IMR-90 (cell line): ENCODE measurements at regions not wholly inside any gene's neighbourhood (a gene's known extent, or its start where the extent isn't known, plus 50 kb on each side); places are given as distances from the start of the nearest gene placed in this dataset.

ENCODE experiments used
- BHLHE40 ChIP-seq: fragments of 150-350 bp; IDR thresholded peaks from 2 replicates; pipeline ENCODE4 v1.6.1; 2016; ENCODE audit warnings: mild to moderate bottlenecking, low read depth, low read length
- CEBPB ChIP-seq: IDR thresholded peaks from 2 replicates; pipeline ENCODE4 v1.6.1; 2012; ENCODE audit warnings: low read depth, low read length, improper control_type of control experiment
- CHD1 ChIP-seq: IDR thresholded peaks from 2 replicates; pipeline ENCODE4 v1.6.1; 2012; ENCODE audit warnings: low read depth, low read length, improper control_type of control experiment
- CTCF ChIP-seq: conservative IDR thresholded peaks from 2 replicates; pipeline ENCODE4 v1.5.1; 2012; ENCODE audit warnings: mild to moderate bottlenecking, low read depth, low read length, improper control_type of control experiment
- MAFK ChIP-seq: IDR thresholded peaks from 2 replicates; pipeline ENCODE4 v1.6.1; 2012; ENCODE audit warnings: low read depth, low read length, improper control_type of control experiment
- MAZ ChIP-seq: IDR thresholded peaks from 2 replicates; pipeline ENCODE4 v1.6.1; 2012; ENCODE audit warnings: low read depth, mild to moderate bottlenecking, low read length, improper control_type of control experiment, moderate library complexity, borderline replicate concordance
- MXI1 ChIP-seq: IDR thresholded peaks from 2 replicates; pipeline ENCODE4 v1.6.1; 2012; ENCODE audit warnings: low read depth, mild to moderate bottlenecking, low read length, moderate library complexity, borderline replicate concordance
- POLR2A ChIP-seq: IDR thresholded peaks from 2 replicates; pipeline ENCODE4 v1.6.1; 2012; ENCODE audit warnings: mild to moderate bottlenecking, low read depth, low read length
- RAD21 ChIP-seq: IDR thresholded peaks from 2 replicates; pipeline ENCODE4 v1.6.1; 2012; ENCODE audit warnings: low read length, improper control_type of control experiment
- RCOR1 ChIP-seq: IDR thresholded peaks from 2 replicates; pipeline ENCODE4 v1.6.1; 2012; ENCODE audit warnings: mild to moderate bottlenecking, low read length, improper control_type of control experiment; ENCODE audit not compliant: insufficient replicate concordance
- RFX5 ChIP-seq: IDR thresholded peaks from 2 replicates; pipeline ENCODE4 v1.8.0; 2012; ENCODE audit warnings: low read depth, mild to moderate bottlenecking, low read length, moderate library complexity
- TF ChIP-seq, protein P1 (sequence below): fragments of 150-350 bp; IDR thresholded peaks from 2 replicates; pipeline ENCODE4 v1.6.1; 2016; ENCODE audit warnings: low read depth, mild to moderate bottlenecking, low read length, moderate library complexity, borderline replicate concordance
- TF ChIP-seq, protein P2 (sequence below): fragments of 150-350 bp; IDR thresholded peaks from 2 replicates; pipeline ENCODE4 v1.6.1; 2017; ENCODE audit warnings: mild to moderate bottlenecking, antibody characterized with exemption, low read length, low read depth

- TF ChIP-seq POLR2A = no peak
- TF ChIP-seq CTCF = no peak
- TF ChIP-seq MXI1 = no peak
- TF ChIP-seq MAZ = no peak
- TF ChIP-seq, protein P1, sequence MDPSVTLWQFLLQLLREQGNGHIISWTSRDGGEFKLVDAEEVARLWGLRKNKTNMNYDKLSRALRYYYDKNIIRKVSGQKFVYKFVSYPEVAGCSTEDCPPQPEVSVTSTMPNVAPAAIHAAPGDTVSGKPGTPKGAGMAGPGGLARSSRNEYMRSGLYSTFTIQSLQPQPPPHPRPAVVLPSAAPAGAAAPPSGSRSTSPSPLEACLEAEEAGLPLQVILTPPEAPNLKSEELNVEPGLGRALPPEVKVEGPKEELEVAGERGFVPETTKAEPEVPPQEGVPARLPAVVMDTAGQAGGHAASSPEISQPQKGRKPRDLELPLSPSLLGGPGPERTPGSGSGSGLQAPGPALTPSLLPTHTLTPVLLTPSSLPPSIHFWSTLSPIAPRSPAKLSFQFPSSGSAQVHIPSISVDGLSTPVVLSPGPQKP = no peak
- TF ChIP-seq RFX5 = no peak
- TF ChIP-seq, protein P2, sequence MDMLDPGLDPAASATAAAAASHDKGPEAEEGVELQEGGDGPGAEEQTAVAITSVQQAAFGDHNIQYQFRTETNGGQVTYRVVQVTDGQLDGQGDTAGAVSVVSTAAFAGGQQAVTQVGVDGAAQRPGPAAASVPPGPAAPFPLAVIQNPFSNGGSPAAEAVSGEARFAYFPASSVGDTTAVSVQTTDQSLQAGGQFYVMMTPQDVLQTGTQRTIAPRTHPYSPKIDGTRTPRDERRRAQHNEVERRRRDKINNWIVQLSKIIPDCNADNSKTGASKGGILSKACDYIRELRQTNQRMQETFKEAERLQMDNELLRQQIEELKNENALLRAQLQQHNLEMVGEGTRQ = no peak
- TF ChIP-seq CHD1 = no peak
- no peak for TF ChIP-seq RAD21
- no peak for TF ChIP-seq BHLHE40
- TF ChIP-seq RCOR1 = no peak
- no peak for TF ChIP-seq MAFK
- TF ChIP-seq CEBPB = no peak
Observed at GRCh38 chr3:117941015-117941414, 1093.6 kb downstream of the IGSF11 start.
